Endodermal cell (in vitro differentiated cells): ENCODE measurements at regions not wholly inside any gene's neighbourhood (a gene's known extent, or its start where the extent isn't known, plus 50 kb on each side); places are given as distances from the start of the nearest gene placed in this dataset.

Experiments used
- DNase-seq: peaks from one replicate; pipeline ENCODE4 v3.0.0-alpha.2; 2017
- H3K27ac ChIP-seq: 2 replicates; pipeline ENCODE4 v1.5.1; 2013; ENCODE audit warnings: mild to moderate bottlenecking, low read depth, low read length, moderate library complexity
- H3K27me3 ChIP-seq: 2 replicates; pipeline ENCODE4 v1.6.1; 2013; ENCODE audit warnings: mild to moderate bottlenecking, low read length, moderate library complexity; ENCODE audit not compliant: insufficient read depth, control insufficient read depth, poor library complexity, severe bottlenecking
- H3K36me3 ChIP-seq: 2 replicates; pipeline ENCODE4 v1.7.0; 2013; ENCODE audit warnings: mild to moderate bottlenecking, low read length, moderate library complexity; ENCODE audit not compliant: control insufficient read depth, insufficient read depth
- H3K4me1 ChIP-seq: one replicate; pipeline ENCODE4 v1.7.0; 2013; ENCODE audit warnings: low read length; ENCODE audit not compliant: control insufficient read depth, insufficient read depth
- H3K4me3 ChIP-seq: 2 replicates; pipeline ENCODE4 v1.5.1; 2013; ENCODE audit warnings: mild to moderate bottlenecking, low read length, moderate library complexity
- H3K9ac ChIP-seq: 2 replicates; pipeline ENCODE4 v1.6.1; 2013; ENCODE audit warnings: mild to moderate bottlenecking, low read length, moderate library complexity; ENCODE audit not compliant: poor library complexity, severe bottlenecking; ENCODE audit errors: extremely low read depth
- H3K9me3 ChIP-seq: 2 replicates; pipeline ENCODE4 v1.6.1; 2013; ENCODE audit warnings: mild to moderate bottlenecking, low read length, moderate library complexity; ENCODE audit not compliant: control insufficient read depth
- H3K27ac Mint-ChIP-seq: 2 replicates; pipeline ENCODE4 v1.8.0; 2020; ENCODE audit warnings: mixed read lengths
- H3K27me3 Mint-ChIP-seq: 2 replicates; pipeline ENCODE4 v1.8.0; 2021; ENCODE audit warnings: mild to moderate bottlenecking, mixed read lengths; ENCODE audit not compliant: insufficient read depth
- H3K36me3 Mint-ChIP-seq: 2 replicates; pipeline ENCODE4 v1.8.0; 2020; ENCODE audit warnings: low read depth, mixed read lengths
- H3K4me1 Mint-ChIP-seq: 2 replicates; pipeline ENCODE4 v1.8.0; 2020; ENCODE audit warnings: mixed read lengths
- H3K4me3 Mint-ChIP-seq: 2 replicates; pipeline ENCODE4 v1.8.0; 2020; ENCODE audit warnings: mild to moderate bottlenecking, moderate library complexity, mixed read lengths
- H3K9me3 Mint-ChIP-seq: 2 replicates; pipeline ENCODE4 v1.8.0; 2020; ENCODE audit warnings: mild to moderate bottlenecking, mixed read lengths
- CTCF ChIP-seq: fragments of 200-600 bp; sonication (generic); conservative IDR thresholded peaks from 2 replicates; pipeline ENCODE4 v1.5.0; 2021; ENCODE audit warnings: antibody characterized with exemption, mild to moderate bottlenecking
- WGBS, 2 experiments: methylation state at CpG; one replicate each; pipeline versions ENCODE4 v1.1.5 to v1.1.7; 2013; ENCODE audit warnings: missing lambda C conversion rate in 2 of 2, mixed read lengths in 1 of 2; ENCODE audit not compliant: insufficient coverage in 1 of 2, insufficient read length in 1 of 2; 5-methylcytosine and 5-hydroxymethylcytosine counted together

GRCh38 chr6:904994-905393, 212.1 kb upstream of the EXOC2 start:
- H3K4me3 Mint-ChIP-seq: no peak overlapping the region
- peaks cover 3% of the 10 kb centered on the region for H3K27me3 Mint-ChIP-seq
- Histone ChIP-seq H3K4me1 (no peaks in the 10 kb centered on the region), H3K36me3 (no peaks in the 10 kb centered on the region), H3K4me3 (no peak overlapping the region), H3K27me3 (peaks cover 5% of the 10 kb centered on the region), H3K9me3 (no peaks in the 10 kb centered on the region), H3K27ac (no peak overlapping the region), H3K9ac (no peak overlapping the region)
- TF ChIP-seq CTCF: no peak
- DNase-seq: no peak
- no peak overlapping the region for H3K27ac Mint-ChIP-seq
- no peaks in the 10 kb centered on the region for H3K4me1 Mint-ChIP-seq
- H3K36me3 Mint-ChIP-seq: no peaks in the 10 kb centered on the region
- H3K9me3 Mint-ChIP-seq: no peaks in the 10 kb centered on the region

GRCh38 chr6:903761-904160, 210.8 kb upstream of the EXOC2 start:
- Histone ChIP-seq H3K27ac (no peak overlapping the region), H3K9ac (no peak overlapping the region), H3K27me3 (peaks cover 5% of the 10 kb centered on the region), H3K4me3 (no peak overlapping the region), H3K9me3 (no peaks in the 10 kb centered on the region), H3K4me1 (no peaks in the 10 kb centered on the region), H3K36me3 (no peaks in the 10 kb centered on the region)
- Mint-ChIP-seq H3K4me1 (no peaks in the 10 kb centered on the region), H3K9me3 (no peaks in the 10 kb centered on the region), H3K36me3 (no peaks in the 10 kb centered on the region), H3K27me3 (no peaks in the 10 kb centered on the region), H3K4me3 (no peak overlapping the region), H3K27ac (no peak overlapping the region)
- no peak for DNase-seq
- TF ChIP-seq CTCF: no peak
- 86 to 87% methylated on average over 5 to 6 of the region's 6 CpGs for WGBS, 2 experiments

- Mint-ChIP-seq H3K4me1 (no peaks in the 10 kb centered on the region), H3K36me3 (no peaks in the 10 kb centered on the region), H3K27ac (no peak overlapping the region), H3K9me3 (no peaks in the 10 kb centered on the region), H3K4me3 (no peak overlapping the region), H3K27me3 (no peaks in the 10 kb centered on the region)
- no peak overlapping the region for H3K4me3 ChIP-seq
- no peaks in the 10 kb centered on the region for H3K36me3 ChIP-seq
- H3K27me3 ChIP-seq: peaks cover 5% of the 10 kb centered on the region
- WGBS, 2 experiments: 83 to 98% methylated on average over 1 to 8 of the region's 9 CpGs
- H3K9ac ChIP-seq: no peak overlapping the region
- no peak overlapping the region for H3K27ac ChIP-seq
- no peaks in the 10 kb centered on the region for H3K4me1 ChIP-seq
- H3K9me3 ChIP-seq: no peaks in the 10 kb centered on the region
- TF ChIP-seq CTCF: no peak
- DNase-seq: no peak
Observed at GRCh38 chr6:901696-902460, 208.9 kb upstream of the EXOC2 start.
